Mammary epithelial cell (primary cell): ENCODE measurements at regions not wholly inside any gene's neighbourhood (a gene's known extent, or its start where the extent isn't known, plus 50 kb on each side); places are given as distances from the start of the nearest gene placed in this dataset.

ENCODE experiments used
- EZH2 ChIP-seq: IDR thresholded peaks from 2 replicates; pipeline ENCODE4 v1.6.1; 2012; ENCODE audit warnings: low read length, inconsistent platforms, borderline replicate concordance
- TF ChIP-seq, protein P1 (sequence below), 2 donors: IDR thresholded peaks in 1 of 2; conservative IDR thresholded peaks in 1 of 2; 2 replicates each; pipeline ENCODE4 v1.5.1; 2011 to 2012; ENCODE audit warnings: inconsistent platforms in 2 of 2, low read length in 2 of 2, mild to moderate bottlenecking in 2 of 2, control low read depth in 1 of 2, low read depth in 1 of 2; ENCODE audit not compliant: insufficient read depth in 1 of 2; ENCODE audit errors: extremely low read depth in 1 of 2

- TF ChIP-seq, protein P1, sequence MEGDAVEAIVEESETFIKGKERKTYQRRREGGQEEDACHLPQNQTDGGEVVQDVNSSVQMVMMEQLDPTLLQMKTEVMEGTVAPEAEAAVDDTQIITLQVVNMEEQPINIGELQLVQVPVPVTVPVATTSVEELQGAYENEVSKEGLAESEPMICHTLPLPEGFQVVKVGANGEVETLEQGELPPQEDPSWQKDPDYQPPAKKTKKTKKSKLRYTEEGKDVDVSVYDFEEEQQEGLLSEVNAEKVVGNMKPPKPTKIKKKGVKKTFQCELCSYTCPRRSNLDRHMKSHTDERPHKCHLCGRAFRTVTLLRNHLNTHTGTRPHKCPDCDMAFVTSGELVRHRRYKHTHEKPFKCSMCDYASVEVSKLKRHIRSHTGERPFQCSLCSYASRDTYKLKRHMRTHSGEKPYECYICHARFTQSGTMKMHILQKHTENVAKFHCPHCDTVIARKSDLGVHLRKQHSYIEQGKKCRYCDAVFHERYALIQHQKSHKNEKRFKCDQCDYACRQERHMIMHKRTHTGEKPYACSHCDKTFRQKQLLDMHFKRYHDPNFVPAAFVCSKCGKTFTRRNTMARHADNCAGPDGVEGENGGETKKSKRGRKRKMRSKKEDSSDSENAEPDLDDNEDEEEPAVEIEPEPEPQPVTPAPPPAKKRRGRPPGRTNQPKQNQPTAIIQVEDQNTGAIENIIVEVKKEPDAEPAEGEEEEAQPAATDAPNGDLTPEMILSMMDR (conservative IDR thresholded peaks at IDR 0.05 in 1 of 2, IDR thresholded peaks at IDR 0.05 in 1 of 2; ENCODE audit: extremely low read depth in 1 of 2, insufficient read depth in 1 of 2, low read depth in 1 of 2, low read length in 2 of 2) = no peak
- no peak for TF ChIP-seq EZH2
Observed at GRCh38 chr17:72273289-72274056, 152.7 kb downstream of the SOX9 start.
